DND-41 (cell line): ENCODE measurements at regions not wholly inside any gene's neighbourhood (a gene's known extent, or its start where the extent isn't known, plus 50 kb on each side); places are given as distances from the start of the nearest gene placed in this dataset.
"Not testable (repeated sequence)": the region's sequence is repeated elsewhere in the genome, so short reads cannot be mapped to it uniquely, and the experiment has no call there.

Experiments
- ATAC-seq: fragments of 200-7000 bp; cut with Tn5 transposase; 3 replicates; pipeline ENCODE4 v1.9.1; 2021; ENCODE audit warnings: low read depth; ENCODE audit not compliant: insufficient read depth
- DNase-seq: peaks from one replicate; pipeline ENCODE4 v3.0.0-alpha.2; 2020
- H2AFZ ChIP-seq: 2 replicates; pipeline ENCODE4 v1.6.0; 2012; ENCODE audit warnings: low read depth, low read length
- H3K27ac ChIP-seq: 2 replicates; pipeline ENCODE4 v1.5.1; 2012; ENCODE audit warnings: low read length, inconsistent platforms
- H3K27me3 ChIP-seq: fragments of 200-600 bp; sonication (generic); 2 replicates; pipeline ENCODE4 v1.6.0; 2012; ENCODE audit warnings: low read length, mild to moderate bottlenecking, inconsistent platforms; ENCODE audit not compliant: insufficient read depth, poor library complexity
- H3K36me3 ChIP-seq: 2 replicates; pipeline ENCODE4 v1.5.1; 2012; ENCODE audit warnings: low read length, inconsistent platforms; ENCODE audit not compliant: insufficient read depth
- H3K4me1 ChIP-seq: 2 replicates; pipeline ENCODE4 v1.5.1; 2012; ENCODE audit warnings: mild to moderate bottlenecking, low read length; ENCODE audit not compliant: insufficient read depth
- H3K4me2 ChIP-seq: 2 replicates; pipeline ENCODE4 v1.6.0; 2012; ENCODE audit warnings: mild to moderate bottlenecking, moderate library complexity, low read length, inconsistent platforms; ENCODE audit not compliant: insufficient read depth
- H3K4me3 ChIP-seq, 2 experiments: fragments of 200-600 bp in 1 of 2; shearing (Covaris generic) in 1 of 2; 2 replicates each; pipeline ENCODE4 v1.5.1; 2012 to 2016; ENCODE audit warnings: inconsistent platforms in 2 of 2, low read length in 2 of 2, mild to moderate bottlenecking in 2 of 2, low read depth in 1 of 2, moderate library complexity in 1 of 2
- H3K79me2 ChIP-seq: 2 replicates; pipeline ENCODE4 v1.6.0; 2012; ENCODE audit warnings: low read length, inconsistent platforms; ENCODE audit not compliant: insufficient read depth
- H3K9ac ChIP-seq: 2 replicates; pipeline ENCODE4 v1.6.0; 2012; ENCODE audit warnings: low read depth, mild to moderate bottlenecking, inconsistent platforms, low read length, moderate library complexity
- H3K9me3 ChIP-seq: 2 replicates; pipeline ENCODE4 v1.5.1; 2012; ENCODE audit warnings: low read length, moderate library complexity, mild to moderate bottlenecking, inconsistent platforms; ENCODE audit not compliant: insufficient read depth, severe bottlenecking
- H4K20me1 ChIP-seq: 2 replicates; pipeline ENCODE4 v1.6.0; 2012; ENCODE audit warnings: low read length; ENCODE audit not compliant: insufficient read depth
- CTCF ChIP-seq: IDR thresholded peaks from 2 replicates; pipeline ENCODE4 v1.5.1; 2012; ENCODE audit warnings: borderline replicate concordance, low read length, moderate library complexity, mild to moderate bottlenecking; ENCODE audit not compliant: poor library complexity, severe bottlenecking; ENCODE audit errors: extremely low read depth
- EZH2 ChIP-seq: IDR thresholded peaks from 3 replicates; pipeline ENCODE4 v1.6.1; 2012; ENCODE audit warnings: borderline replicate concordance, low read depth, mild to moderate bottlenecking, moderate library complexity, low read length, inconsistent platforms; ENCODE audit not compliant: severe bottlenecking

DNA sequence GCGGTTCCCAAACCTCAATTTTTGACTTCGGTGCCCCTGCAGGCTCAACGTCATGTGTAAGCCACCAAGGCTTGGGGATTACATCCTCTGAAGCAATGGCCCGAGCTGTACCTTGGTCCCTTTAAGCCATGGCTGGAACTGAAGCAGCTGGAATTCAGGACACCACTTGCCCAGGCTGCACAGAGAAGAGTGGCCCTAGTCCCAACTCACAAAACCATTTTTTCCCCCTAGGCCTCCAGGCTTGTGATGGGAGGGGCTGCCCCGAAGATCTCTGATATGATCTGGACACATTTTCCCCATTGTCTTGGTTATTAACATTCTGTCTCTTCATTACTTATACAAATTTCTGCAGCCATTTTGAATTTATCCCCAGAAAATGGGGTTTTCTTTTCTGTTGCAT is 233.3 kb upstream of the ADGRL4 start:
- no peak overlapping the region for H3K4me3 ChIP-seq
- H2AFZ ChIP-seq = no peak overlapping the region
- ATAC-seq = no peak
- no peaks in the 10 kb centered on the region for H3K4me1 ChIP-seq
- H3K27ac ChIP-seq = no peak overlapping the region
- no peak overlapping the region for H3K4me2 ChIP-seq
- TF ChIP-seq EZH2 (no peak), CTCF (no peak)
- H3K27me3 ChIP-seq = no peaks in the 10 kb centered on the region
- no peaks in the 10 kb centered on the region for H3K79me2 ChIP-seq
- H3K9me3 ChIP-seq = no peaks in the 10 kb centered on the region
- no peaks in the 10 kb centered on the region for H3K36me3 ChIP-seq
- no peak overlapping the region for H3K9ac ChIP-seq
- DNase-seq = no peak
- H4K20me1 ChIP-seq = no peaks in the 10 kb centered on the region

DNA sequence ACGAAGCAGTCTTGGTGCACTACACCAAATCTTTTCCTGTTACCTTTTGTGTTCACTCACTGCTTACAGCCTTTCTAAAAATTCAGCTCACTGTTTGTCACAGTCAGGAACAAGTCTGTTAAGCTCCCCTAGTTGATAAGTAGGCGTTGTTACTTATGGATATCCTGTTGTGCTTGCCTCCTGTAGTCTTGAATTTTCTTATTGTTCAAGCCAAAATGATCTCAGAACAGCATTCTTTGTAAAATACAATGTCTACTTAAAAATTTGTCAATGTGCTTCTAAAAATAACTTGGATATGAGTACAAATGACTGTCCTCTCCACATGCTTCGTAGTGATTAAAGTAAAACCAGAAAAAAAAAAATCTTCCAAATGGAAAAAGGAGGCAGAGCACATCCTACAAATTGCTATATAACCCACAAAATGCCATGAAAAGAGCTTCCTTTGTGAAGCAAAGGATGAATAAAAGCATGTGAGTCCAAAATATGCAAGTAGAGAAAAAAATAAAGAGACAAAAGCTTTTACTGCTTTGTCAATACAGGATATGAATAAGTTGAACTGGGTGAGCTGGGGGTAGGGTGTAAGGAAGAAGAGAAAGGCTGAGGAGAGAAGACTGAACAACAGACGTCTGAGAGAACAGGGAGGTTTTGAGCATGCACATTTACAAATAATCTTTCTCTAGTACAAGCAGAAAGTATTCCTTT is 228.9 kb upstream of the ADGRL4 start:
- no peak overlapping the region for H2AFZ ChIP-seq
- H3K79me2 ChIP-seq = no peaks in the 10 kb centered on the region
- H3K27ac ChIP-seq = no peak overlapping the region
- ATAC-seq (no peak), DNase-seq (no peak)
- no peak overlapping the region for H3K4me3 ChIP-seq
- no peaks in the 10 kb centered on the region for H3K4me1 ChIP-seq
- no peak overlapping the region for H3K4me2 ChIP-seq
- no peaks in the 10 kb centered on the region for H3K27me3 ChIP-seq
- TF ChIP-seq CTCF (no peak), EZH2 (no peak)
- no peak overlapping the region for H3K9ac ChIP-seq
- H3K36me3 ChIP-seq = no peaks in the 10 kb centered on the region
- no peaks in the 10 kb centered on the region for H3K9me3 ChIP-seq
- H4K20me1 ChIP-seq = no peaks in the 10 kb centered on the region

DNA sequence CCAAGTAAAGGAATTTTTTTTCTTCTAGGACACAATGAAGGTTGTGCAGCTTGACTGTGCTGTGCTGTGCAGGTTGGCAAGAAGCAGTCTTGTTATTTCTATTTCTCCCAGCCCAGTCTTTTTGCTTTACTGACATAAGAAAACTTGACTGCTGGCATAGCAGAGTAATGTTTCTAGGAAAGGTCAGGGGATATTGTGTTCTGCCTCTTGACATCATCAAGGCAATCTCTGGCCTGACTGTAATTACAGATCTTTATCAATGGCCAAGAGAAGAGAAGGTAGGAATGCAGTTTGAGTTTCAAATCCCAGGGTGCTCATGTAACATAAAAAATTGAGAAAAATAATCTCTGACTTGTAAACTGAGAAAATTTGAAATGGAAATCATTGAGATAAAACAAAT is 226.3 kb upstream of the ADGRL4 start:
- ATAC-seq = no peak
- DNase-seq = no peak
- Histone ChIP-seq H3K9me3 (no peaks in the 10 kb centered on the region), H3K4me3 (no peak overlapping the region), H2AFZ (no peak overlapping the region), H3K4me1 (no peaks in the 10 kb centered on the region), H3K27ac (no peak overlapping the region), H4K20me1 (no peaks in the 10 kb centered on the region), H3K36me3 (no peaks in the 10 kb centered on the region), H3K4me2 (no peak overlapping the region), H3K9ac (no peak overlapping the region), H3K27me3 (no peaks in the 10 kb centered on the region), H3K79me2 (no peaks in the 10 kb centered on the region)
- TF ChIP-seq EZH2 (no peak), CTCF (no peak)

DNA sequence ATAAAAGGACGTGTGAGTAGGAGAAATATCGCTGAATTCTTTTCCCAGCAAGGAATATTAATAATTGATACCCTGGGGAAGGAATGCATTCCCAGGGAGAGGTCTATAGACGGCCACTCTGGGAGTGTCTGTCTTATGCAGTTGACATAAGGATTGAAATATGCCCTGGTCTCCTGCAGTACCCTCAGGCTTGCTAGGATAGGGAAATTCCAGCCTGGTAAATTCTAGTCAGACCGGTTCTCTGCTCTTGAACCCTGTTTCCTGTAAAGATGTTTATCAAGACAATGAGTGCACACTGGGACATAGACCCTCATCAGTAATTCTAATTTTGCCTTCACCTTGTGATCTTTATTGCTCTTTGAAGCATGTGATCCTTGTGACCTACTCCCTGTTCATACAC is 224.2 kb upstream of the ADGRL4 start:
- H3K4me3 ChIP-seq, H3K4me2 ChIP-seq, DNase-seq, ATAC-seq, H3K4me1 ChIP-seq, H3K9me3 ChIP-seq, H3K27ac ChIP-seq, H4K20me1 ChIP-seq, H2AFZ ChIP-seq, H3K79me2 ChIP-seq, H3K9ac ChIP-seq, H3K36me3 ChIP-seq, H3K27me3 ChIP-seq: not testable (repeated sequence)
